NT2/D1 (cell line): ENCODE measurements at regions not wholly inside any gene's neighbourhood (a gene's known extent, or its start where the extent isn't known, plus 50 kb on each side); places are given as distances from the start of the nearest gene placed in this dataset.

Experiments used
- SUZ12 ChIP-seq: IDR thresholded peaks from 2 replicates; pipeline ENCODE4 v1.6.1; 2011; ENCODE audit not compliant: insufficient read length, insufficient read depth; ENCODE audit errors: extremely low read depth
- ZNF274 ChIP-seq: IDR thresholded peaks from 2 replicates; pipeline ENCODE4 v1.6.1; 2011; ENCODE audit warnings: mild to moderate bottlenecking, low read depth, low read length

DNA sequence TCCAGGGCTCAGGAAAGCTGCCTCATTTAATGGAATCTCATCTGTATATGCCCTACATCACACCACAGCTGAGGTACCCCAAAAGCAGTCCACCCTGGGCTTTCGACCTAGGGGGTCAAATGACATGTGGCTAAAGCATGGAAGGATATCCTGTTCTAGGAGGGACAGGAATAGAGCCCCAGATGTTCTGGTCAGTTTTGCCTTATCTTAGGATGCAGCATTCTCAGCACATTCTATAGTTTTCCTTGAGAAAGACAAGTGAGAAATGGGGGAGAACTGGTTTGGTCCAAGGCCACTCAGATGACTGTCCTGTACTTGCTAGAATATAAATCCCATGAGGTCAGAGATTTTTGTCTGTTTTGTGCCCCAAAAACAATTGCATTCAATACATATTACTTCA lies 688.0 kb upstream of the ZEB2 start:
- TF ChIP-seq SUZ12: no peak
- no peak for TF ChIP-seq ZNF274
